GM12891 (cell line): ENCODE measurements at regions not wholly inside any gene's neighbourhood (a gene's known extent, or its start where the extent isn't known, plus 50 kb on each side); places are given as distances from the start of the nearest gene placed in this dataset.
A peak's percentile ranks its signal among the peaks of the same experiment; 100 is the strongest.

ENCODE experiments used
- DNase-seq: peaks from one replicate; pipeline ENCODE4 v3.0.0; 2011; ENCODE audit warnings: low spot score; ENCODE audit not compliant: insufficient read length
- FAIRE-seq: peaks from 2 replicates; lab custom pipeline; 2011; peaks lifted over from hg19 to GRCh38; lab: Jason Lieb, UNC
- PAX5 ChIP-seq: IDR thresholded peaks from 2 replicates; pipeline ENCODE4 v1.6.1; 2011; ENCODE audit warnings: low read length, moderate library complexity, mild to moderate bottlenecking; ENCODE audit not compliant: insufficient read depth, severe bottlenecking
- POLR2A ChIP-seq: IDR thresholded peaks from 2 replicates; pipeline ENCODE4 v1.6.1; 2011; ENCODE audit warnings: low read depth, low read length, control low read depth
- POLR2AphosphoS5 ChIP-seq: IDR thresholded peaks from 2 replicates; pipeline ENCODE4 v1.6.1; 2011; ENCODE audit warnings: low read depth, low read length, control low read depth
- POU2F2 ChIP-seq: IDR thresholded peaks from 2 replicates; pipeline ENCODE4 v1.6.1; 2011; ENCODE audit warnings: low read depth, mild to moderate bottlenecking, control low read depth, low read length, moderate library complexity
- SPI1 ChIP-seq: IDR thresholded peaks from 2 replicates; pipeline ENCODE4 v1.6.1; 2011; ENCODE audit warnings: low read depth, low read length, control low read depth
- TAF1 ChIP-seq: IDR thresholded peaks from 2 replicates; pipeline ENCODE4 v1.6.1; 2011; ENCODE audit warnings: low read depth, low read length, control low read depth

DNA sequence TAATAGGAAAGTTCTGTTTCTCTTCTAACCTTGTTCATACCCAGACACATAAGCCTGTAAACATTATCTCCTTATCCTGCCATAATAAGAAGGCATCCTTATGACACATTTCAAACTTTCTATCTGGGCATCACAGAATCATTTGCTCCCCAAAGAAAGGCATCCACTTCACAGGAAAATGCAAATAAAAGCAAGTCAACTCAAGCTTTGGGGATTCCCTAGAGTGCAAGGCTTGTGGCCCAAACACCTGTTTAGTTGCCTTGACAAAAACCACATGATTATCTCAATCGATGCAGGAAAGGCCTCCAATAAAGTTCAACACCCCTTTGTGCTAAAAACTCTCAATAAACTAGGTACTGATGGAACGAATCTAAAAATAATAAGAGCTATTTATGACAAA, 195.7 kb upstream of the GALNT5 start:
- FAIRE-seq, result peak; percentile 50

GRCh38 chr2:157067562-157067961, 189.9 kb upstream of the GALNT5 start:
- FAIRE-seq (no peak), DNase-seq (no peak)
- TF ChIP-seq SPI1 (no peak), POLR2A (no peak), PAX5 (no peak), POLR2AphosphoS5 (no peak), POU2F2 (no peak), TAF1 (no peak)

More for the DNA sequence above, 195.7 kb upstream of the GALNT5 start:
- TF ChIP-seq SPI1 (no peak), POU2F2 (0 out of 2 replicates have a peak, but pooled peaks have one; percentile 60)
- no peak for DNase-seq

- no peak for TF ChIP-seq SPI1
- TF ChIP-seq POLR2AphosphoS5, result no peak
- TF ChIP-seq TAF1, result no peak
- TF ChIP-seq PAX5, result no peak
- TF ChIP-seq POLR2A, result no peak
- no peak for FAIRE-seq
- DNase-seq, result no peak
Observed at GRCh38 chr2:157068237-157068636, 189.3 kb upstream of the GALNT5 start.

- FAIRE-seq (no peak), DNase-seq (no peak)
- no peak for TF ChIP-seq SPI1
- TF ChIP-seq POU2F2, result no peak
- TF ChIP-seq PAX5, result no peak
- TF ChIP-seq TAF1, result no peak
- no peak for TF ChIP-seq POLR2A
- no peak for TF ChIP-seq POLR2AphosphoS5
Observed at GRCh38 chr2:157075924-157076323, 181.6 kb upstream of the GALNT5 start.

DNA sequence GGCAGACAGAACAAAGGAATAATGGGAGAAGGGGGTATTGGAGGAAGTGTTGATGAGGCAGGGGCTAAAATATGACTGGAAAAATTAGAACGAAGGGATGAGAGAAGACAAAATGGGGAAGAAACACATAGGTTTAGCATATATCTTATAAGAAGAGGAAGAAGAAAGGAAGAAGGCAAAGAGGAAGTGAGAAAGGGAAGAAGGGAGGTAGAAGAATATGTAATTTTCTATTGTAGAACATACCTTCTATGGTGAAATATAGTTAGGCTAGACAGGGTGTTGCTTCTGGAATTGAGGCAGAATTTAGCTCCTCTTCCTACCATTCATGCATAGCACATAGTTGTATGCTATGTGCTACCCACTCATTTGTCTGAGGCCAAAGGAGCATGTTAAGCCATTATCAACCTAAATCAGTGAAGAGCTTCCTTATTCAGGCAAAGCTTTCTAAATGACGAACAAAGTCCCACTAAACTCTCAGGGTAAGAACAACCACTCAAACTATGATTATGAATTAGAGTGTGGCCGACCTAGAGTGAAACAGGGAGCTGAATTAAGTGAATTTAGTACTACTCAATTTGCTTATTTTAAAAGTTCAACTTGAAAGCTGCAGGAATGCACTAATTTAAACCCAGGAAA, 180.9 kb upstream of the GALNT5 start:
- DNase-seq (no peak), FAIRE-seq (no peak)
- TF ChIP-seq POU2F2, result no peak
- TF ChIP-seq PAX5, result no peak
- peak; percentile 46; the same call in 1 of the 2 replicates for TF ChIP-seq SPI1
- TF ChIP-seq POLR2A, result no peak
- no peak for TF ChIP-seq POLR2AphosphoS5

- TF ChIP-seq POLR2AphosphoS5, result no peak
- no peak for TF ChIP-seq SPI1
- TF ChIP-seq POLR2A, result no peak
- FAIRE-seq, result no peak
- DNase-seq, result no peak
Observed at GRCh38 chr2:157077753-157078350, 179.7 kb upstream of the GALNT5 start.

DNA sequence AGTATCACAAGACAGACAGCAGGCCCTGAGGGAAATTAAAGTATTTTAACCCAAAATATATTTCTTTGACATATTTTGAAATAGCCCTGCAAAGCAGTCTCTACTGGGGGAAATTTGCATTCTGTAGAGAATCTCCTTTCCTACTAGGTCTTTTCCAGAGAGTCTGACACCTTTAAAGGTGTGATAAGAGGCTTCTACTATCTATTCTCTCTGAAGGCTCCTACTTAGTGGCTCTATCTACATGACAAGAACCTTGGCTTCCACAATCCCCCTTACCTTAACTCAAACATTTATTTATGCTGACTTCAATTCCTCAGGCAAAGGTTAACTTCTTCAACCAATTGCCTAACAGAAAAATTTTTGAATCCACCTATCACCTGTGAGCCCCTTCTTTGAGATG, 174.6 kb upstream of the GALNT5 start:
- FAIRE-seq (no peak), DNase-seq (no peak)

GRCh38 chr2:157085522-157085921, 172.0 kb upstream of the GALNT5 start:
- no peak for DNase-seq
- TF ChIP-seq POLR2A (no peak), POU2F2 (no peak), SPI1 (no peak), POLR2AphosphoS5 (no peak), PAX5 (no peak), TAF1 (no peak)
- FAIRE-seq, result no peak

More for the DNA sequence above, 174.6 kb upstream of the GALNT5 start:
- TF ChIP-seq TAF1 (no peak), POU2F2 (no peak), SPI1 (no peak), POLR2A (no peak), POLR2AphosphoS5 (no peak), PAX5 (no peak)

- FAIRE-seq, result no peak
- TF ChIP-seq PAX5 (no peak), SPI1 (no peak), POLR2A (no peak), POU2F2 (no peak), TAF1 (no peak), POLR2AphosphoS5 (no peak)
Observed at GRCh38 chr2:157087373-157088002, 170.0 kb upstream of the GALNT5 start.

DNA sequence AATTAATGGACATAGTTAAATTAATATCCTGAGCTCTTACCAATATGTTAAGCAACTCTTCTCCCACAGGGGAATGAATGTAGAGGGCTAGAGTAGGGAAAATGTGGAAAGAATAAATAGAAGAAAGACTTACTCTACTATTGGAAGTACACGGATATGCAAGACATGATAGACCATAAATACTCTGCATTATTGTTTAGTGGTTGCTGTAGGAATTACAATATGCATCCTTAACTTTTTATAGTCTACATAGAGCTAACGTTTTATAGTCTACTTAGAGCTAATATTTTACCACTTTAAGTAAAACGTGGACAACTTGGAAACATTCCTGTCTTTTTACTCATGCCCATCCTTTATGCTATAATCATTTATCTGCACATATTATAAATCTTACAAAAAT, 163.8 kb upstream of the GALNT5 start:
- FAIRE-seq (no peak), DNase-seq (no peak)
- TF ChIP-seq POLR2A, result no peak
- no peak for TF ChIP-seq SPI1
- no peak for TF ChIP-seq POLR2AphosphoS5
- TF ChIP-seq TAF1, result no peak
- no peak for TF ChIP-seq PAX5
- TF ChIP-seq POU2F2, result no peak

More at GRCh38 chr2:157087373-157088002, 170.0 kb upstream of the GALNT5 start:
- DNase-seq, result no peak
